ENCODE measurements at regions not wholly inside any gene's neighbourhood (a gene's known extent, or its start where the extent isn't known, plus 50 kb on each side); places are given as distances from the start of the nearest gene placed in this dataset.

DNA sequence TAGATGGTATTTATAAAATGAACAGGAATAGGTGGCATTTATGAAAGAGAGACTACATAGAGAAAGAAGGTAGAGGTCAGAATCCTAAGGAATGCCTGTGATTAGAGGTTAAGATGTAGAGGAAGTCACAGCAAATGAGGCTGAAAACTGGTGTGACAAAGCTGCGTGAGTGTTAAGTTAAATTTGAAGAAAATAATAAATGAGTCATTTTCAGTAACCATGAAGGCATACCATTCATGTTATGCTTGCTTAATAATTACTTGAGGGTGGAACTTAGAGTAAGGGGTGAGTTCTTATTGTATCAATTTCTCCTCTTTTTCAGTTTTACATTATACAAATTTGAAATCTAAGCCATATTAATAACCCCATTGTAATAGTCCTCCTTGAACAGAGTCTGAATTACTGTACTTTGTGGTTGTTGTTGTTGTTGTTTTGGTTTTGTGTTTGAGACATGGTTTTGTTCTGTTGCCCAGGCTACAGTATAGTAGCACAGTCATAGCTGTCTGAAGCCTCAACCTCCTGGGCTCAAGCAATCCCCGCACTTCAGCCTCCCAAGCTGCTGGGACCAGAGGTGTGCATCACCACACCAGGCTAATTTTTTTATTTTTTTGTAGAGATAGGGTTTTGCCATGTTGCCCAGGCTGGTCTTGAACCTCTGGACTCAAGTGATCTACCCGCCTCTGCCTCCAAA lies 761.5 kb downstream of the GALC start:
- TF ChIP-seq, protein P1, sequence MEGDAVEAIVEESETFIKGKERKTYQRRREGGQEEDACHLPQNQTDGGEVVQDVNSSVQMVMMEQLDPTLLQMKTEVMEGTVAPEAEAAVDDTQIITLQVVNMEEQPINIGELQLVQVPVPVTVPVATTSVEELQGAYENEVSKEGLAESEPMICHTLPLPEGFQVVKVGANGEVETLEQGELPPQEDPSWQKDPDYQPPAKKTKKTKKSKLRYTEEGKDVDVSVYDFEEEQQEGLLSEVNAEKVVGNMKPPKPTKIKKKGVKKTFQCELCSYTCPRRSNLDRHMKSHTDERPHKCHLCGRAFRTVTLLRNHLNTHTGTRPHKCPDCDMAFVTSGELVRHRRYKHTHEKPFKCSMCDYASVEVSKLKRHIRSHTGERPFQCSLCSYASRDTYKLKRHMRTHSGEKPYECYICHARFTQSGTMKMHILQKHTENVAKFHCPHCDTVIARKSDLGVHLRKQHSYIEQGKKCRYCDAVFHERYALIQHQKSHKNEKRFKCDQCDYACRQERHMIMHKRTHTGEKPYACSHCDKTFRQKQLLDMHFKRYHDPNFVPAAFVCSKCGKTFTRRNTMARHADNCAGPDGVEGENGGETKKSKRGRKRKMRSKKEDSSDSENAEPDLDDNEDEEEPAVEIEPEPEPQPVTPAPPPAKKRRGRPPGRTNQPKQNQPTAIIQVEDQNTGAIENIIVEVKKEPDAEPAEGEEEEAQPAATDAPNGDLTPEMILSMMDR (IDR thresholded peaks at IDR 0.05): no peak
- TF ChIP-seq POLR2A (IDR thresholded peaks at IDR 0.05): no peak

All from body of pancreas (tissue), 4 donors.